Activated CD8-positive, alpha-beta T cell treated with anti-CD3 and anti-CD28 coated beads for 36 hours (primary cell): ENCODE measurements at regions not wholly inside any gene's neighbourhood (a gene's known extent, or its start where the extent isn't known, plus 50 kb on each side); places are given as distances from the start of the nearest gene placed in this dataset.

Source experiments
- ATAC-seq: fragments of 200-7000 bp; cut with Tn5 transposase; one replicate; pipeline ENCODE4 v1.10.0; 2021; ENCODE audit warnings: mild to moderate bottlenecking, moderate library complexity
- CTCF ChIA-PET: fragments of 350-600 bp; sonication (Branson Sonifier 250); formaldehyde crosslinking; loops from one replicate; lab custom pipeline; 2021; ENCODE audit warnings: antibody characterized with exemption; lab: Charles Lee
- POLR2A ChIA-PET: fragments of 350-600 bp; sonication (Branson Sonifier 250); formaldehyde crosslinking; loops from one replicate; lab custom pipeline; 2021; ENCODE audit warnings: antibody characterized with exemption; lab: Charles Lee
- DNase-seq: peaks from one replicate; pipeline ENCODE4 v3.0.0-alpha.2; 2020
- H3K27ac Mint-ChIP-seq: one replicate; pipeline ENCODE4 v1.8.0; 2021; ENCODE audit warnings: mild to moderate bottlenecking, mixed read lengths
- H3K27me3 Mint-ChIP-seq: one replicate; pipeline ENCODE4 v1.8.0; 2021; ENCODE audit warnings: mixed read lengths
- H3K36me3 Mint-ChIP-seq: one replicate; pipeline ENCODE4 v1.8.0; 2021; ENCODE audit warnings: low read depth, mixed read lengths
- H3K4me1 Mint-ChIP-seq: one replicate; pipeline ENCODE4 v1.8.0; 2021; ENCODE audit warnings: low read depth, mixed read lengths
- H3K4me3 Mint-ChIP-seq: one replicate; pipeline ENCODE4 v1.8.0; 2021; ENCODE audit warnings: mild to moderate bottlenecking, moderate library complexity, mixed read lengths
- H3K9me3 Mint-ChIP-seq: one replicate; pipeline ENCODE4 v1.8.0; 2021; ENCODE audit warnings: mixed read lengths
- intact Hi-C: fragments of 100-400 bp; cut with micrococcal nuclease; formaldehyde crosslinking; loops from one replicate; pipeline ENCODE4 v1.10.0; 2022
- TF ChIP-seq, protein P1 (sequence below): fragments of 200-600 bp; IDR thresholded peaks from one replicate; pipeline ENCODE4 v1.8.0; 2022; ENCODE audit warnings: antibody characterized with exemption, mild to moderate bottlenecking

DNA sequence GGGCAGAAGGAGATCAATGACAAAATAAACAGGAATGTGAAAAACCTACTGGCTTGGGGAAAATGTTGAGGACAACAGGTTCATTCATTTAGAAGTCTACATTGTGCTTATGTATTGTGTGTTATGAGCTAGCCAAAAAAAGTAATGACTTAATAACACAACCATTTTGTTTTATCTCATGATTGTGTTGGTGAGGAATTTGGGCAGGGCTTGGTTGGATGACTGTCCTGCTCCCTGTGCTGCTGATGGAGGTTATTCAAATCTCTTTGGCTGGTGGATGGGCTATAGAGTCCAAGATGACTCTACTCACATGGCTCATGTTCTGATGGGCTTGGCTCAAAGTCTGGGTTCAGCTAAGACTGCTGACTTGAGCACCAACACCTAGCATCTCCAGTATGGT lies 116.3 kb downstream of the HS3ST1 start:
- ChIA-PET POLR2A (no interaction called here), CTCF (no interaction called here)
- TF ChIP-seq, protein P1, sequence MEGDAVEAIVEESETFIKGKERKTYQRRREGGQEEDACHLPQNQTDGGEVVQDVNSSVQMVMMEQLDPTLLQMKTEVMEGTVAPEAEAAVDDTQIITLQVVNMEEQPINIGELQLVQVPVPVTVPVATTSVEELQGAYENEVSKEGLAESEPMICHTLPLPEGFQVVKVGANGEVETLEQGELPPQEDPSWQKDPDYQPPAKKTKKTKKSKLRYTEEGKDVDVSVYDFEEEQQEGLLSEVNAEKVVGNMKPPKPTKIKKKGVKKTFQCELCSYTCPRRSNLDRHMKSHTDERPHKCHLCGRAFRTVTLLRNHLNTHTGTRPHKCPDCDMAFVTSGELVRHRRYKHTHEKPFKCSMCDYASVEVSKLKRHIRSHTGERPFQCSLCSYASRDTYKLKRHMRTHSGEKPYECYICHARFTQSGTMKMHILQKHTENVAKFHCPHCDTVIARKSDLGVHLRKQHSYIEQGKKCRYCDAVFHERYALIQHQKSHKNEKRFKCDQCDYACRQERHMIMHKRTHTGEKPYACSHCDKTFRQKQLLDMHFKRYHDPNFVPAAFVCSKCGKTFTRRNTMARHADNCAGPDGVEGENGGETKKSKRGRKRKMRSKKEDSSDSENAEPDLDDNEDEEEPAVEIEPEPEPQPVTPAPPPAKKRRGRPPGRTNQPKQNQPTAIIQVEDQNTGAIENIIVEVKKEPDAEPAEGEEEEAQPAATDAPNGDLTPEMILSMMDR = no peak
- Mint-ChIP-seq H3K9me3 (peaks cover 2% of the 10 kb centered on the region), H3K27ac (no peak overlapping the region), H3K4me1 (no peaks in the 10 kb centered on the region), H3K4me3 (no peak overlapping the region), H3K27me3 (no peaks in the 10 kb centered on the region), H3K36me3 (no peaks in the 10 kb centered on the region)
- DNase-seq = no peak
- no peak for ATAC-seq
- intact Hi-C loops = no loop called here

- TF ChIP-seq, protein P1 = no peak
- CTCF ChIA-PET = no interaction called here
- Mint-ChIP-seq H3K27ac (no peak overlapping the region), H3K36me3 (no peaks in the 10 kb centered on the region), H3K4me1 (peaks cover 7% of the 10 kb centered on the region), H3K9me3 (no peaks in the 10 kb centered on the region), H3K27me3 (peaks cover 6% of the 10 kb centered on the region), H3K4me3 (no peak overlapping the region)
- POLR2A ChIA-PET = no interaction called here
- ATAC-seq = no peak
- no peak for DNase-seq
- intact Hi-C loops = no loop called here
These were observed 127.5 kb downstream of the HS3ST1 start for GRCh38 chr4:11301075-11301660.

GRCh38 chr4:11299836-11300235 lies 128.9 kb downstream of the HS3ST1 start:
- Mint-ChIP-seq H3K4me3 (no peak overlapping the region), H3K9me3 (no peaks in the 10 kb centered on the region), H3K4me1 (peaks cover 7% of the 10 kb centered on the region), H3K36me3 (no peaks in the 10 kb centered on the region), H3K27me3 (peaks cover 6% of the 10 kb centered on the region), H3K27ac (no peak overlapping the region)
- intact Hi-C loops = no loop called here
- ChIA-PET CTCF (no interaction called here), POLR2A (no interaction called here)
- TF ChIP-seq, protein P1 = no peak
- ATAC-seq (no peak), DNase-seq (no peak)

DNA sequence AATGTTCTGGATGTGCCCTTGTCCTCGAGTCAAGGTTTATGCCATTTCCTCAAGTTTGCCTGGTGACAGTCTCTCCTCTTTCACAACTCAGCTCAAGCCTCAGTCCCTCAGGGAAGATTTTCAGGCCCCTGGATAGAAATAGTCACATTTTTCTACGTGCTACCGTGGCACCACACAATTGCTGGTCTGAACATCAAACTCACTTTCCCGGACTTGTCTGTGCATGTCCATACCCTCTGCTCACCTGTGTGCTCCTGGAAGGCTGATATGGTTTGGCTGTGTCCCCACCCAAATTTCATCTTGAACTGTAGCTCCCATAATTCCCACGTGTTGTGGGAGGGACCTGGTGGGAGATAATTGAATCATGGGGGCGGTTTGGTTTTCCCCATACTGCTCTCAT lies 129.7 kb downstream of the HS3ST1 start:
- Mint-ChIP-seq H3K27me3 (peaks cover 6% of the 10 kb centered on the region), H3K4me3 (no peak overlapping the region), H3K27ac (no peak overlapping the region), H3K36me3 (no peaks in the 10 kb centered on the region), H3K9me3 (no peaks in the 10 kb centered on the region), H3K4me1 (peaks cover 7% of the 10 kb centered on the region)
- TF ChIP-seq, protein P1 = no peak
- intact Hi-C loops = no loop called here
- ChIA-PET POLR2A (no interaction called here), CTCF (interaction anchor here (0.6 kb wide), 1 partner anchor 11 kb away, joined by 3 read pairs; no protein-coding TSS in a partner anchor)
- no peak for ATAC-seq
- DNase-seq = no peak

DNA sequence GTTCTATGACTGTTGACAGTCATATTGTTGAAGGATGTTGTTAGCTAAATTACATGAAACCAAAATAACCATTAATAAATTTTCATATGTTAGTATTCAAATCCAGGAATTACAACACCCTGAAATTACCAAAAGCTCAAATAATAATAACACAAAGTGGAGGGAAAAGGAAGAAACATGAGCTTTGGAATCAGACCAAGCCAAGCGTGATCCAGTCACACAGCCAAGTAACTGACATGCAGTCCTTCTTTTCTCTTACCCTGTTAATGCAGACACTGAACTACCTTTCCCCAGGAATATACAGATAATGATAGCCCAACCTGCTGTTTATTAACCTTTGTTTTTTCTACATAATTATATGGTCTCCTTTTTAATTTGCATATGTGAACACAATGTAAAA lies 130.2 kb downstream of the HS3ST1 start:
- H3K4me3 Mint-ChIP-seq = no peak overlapping the region
- ATAC-seq = no peak
- H3K4me1 Mint-ChIP-seq = peaks cover 7% of the 10 kb centered on the region
- TF ChIP-seq, protein P1 = no peak
- no peak overlapping the region for H3K27ac Mint-ChIP-seq
- H3K9me3 Mint-ChIP-seq = no peaks in the 10 kb centered on the region
- intact Hi-C loops = no loop called here
- no peak for DNase-seq
- no peaks in the 10 kb centered on the region for H3K36me3 Mint-ChIP-seq
- peaks cover 3% of the 10 kb centered on the region for H3K27me3 Mint-ChIP-seq
- POLR2A ChIA-PET = no interaction called here
- CTCF ChIA-PET = interaction anchor here (0.6 kb wide), 1 partner anchor 10 kb away, joined by 3 read pairs; no protein-coding TSS in a partner anchor
